MG63 (cell line): ENCODE measurements at regions not wholly inside any gene's neighbourhood (a gene's known extent, or its start where the extent isn't known, plus 50 kb on each side); places are given as distances from the start of the nearest gene placed in this dataset.
"Not testable (repeated sequence)": the region's sequence is repeated elsewhere in the genome, so short reads cannot be mapped to it uniquely, and the experiment has no call there.

ENCODE experiments used
- DNase-seq: peaks from one replicate; pipeline ENCODE4 v3.0.0-alpha.2; 2020
- H3K27me3 ChIP-seq: fragments of 250-450 bp; sonication (Bioruptor Pico); 2 replicates; pipeline ENCODE4 v1.5.1; 2020; ENCODE audit warnings: mild to moderate bottlenecking, moderate library complexity
- H3K36me3 ChIP-seq: fragments of 250-450 bp; sonication (Bioruptor Pico); 2 replicates; pipeline ENCODE4 v1.5.1; 2020; ENCODE audit warnings: mild to moderate bottlenecking, moderate library complexity
- H3K4me3 ChIP-seq: fragments of 250-450 bp; sonication (Bioruptor Pico); 2 replicates; pipeline ENCODE4 v1.5.1; 2020; ENCODE audit warnings: mild to moderate bottlenecking, moderate library complexity
- H3K9me3 ChIP-seq: fragments of 250-450 bp; sonication (Bioruptor Pico); 2 replicates; pipeline ENCODE4 v1.5.1; 2020; ENCODE audit warnings: mild to moderate bottlenecking, moderate library complexity

DNA sequence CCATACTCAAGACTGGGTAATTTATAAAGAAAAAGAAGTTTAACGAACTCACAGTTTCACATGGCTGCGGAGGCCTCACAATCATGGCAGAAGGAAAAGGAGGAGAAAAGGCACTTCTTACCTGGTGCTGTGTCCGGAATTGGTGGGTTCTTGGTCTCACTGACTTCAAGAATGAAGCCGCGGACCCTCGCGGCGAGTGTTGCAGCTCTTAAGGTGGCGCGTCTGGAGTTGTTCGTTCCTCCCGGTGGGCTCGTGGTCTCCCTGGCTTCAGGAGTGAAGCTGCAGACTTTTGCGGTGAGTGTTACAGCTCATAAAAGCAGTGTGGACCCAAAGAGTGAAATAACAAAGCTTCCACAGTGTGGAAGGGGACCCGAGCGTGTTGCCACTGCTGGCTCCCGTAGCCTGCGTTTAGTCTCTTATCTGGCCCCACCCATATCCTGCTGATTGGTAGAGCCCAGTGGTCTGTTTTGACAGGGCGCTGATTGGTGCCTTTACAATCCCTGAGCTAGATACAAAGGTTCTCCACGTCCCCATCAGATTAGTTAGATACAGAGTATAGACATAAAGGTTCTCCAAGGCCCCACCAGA is 846.0 kb downstream of the CDH18 start:
- H3K9me3 ChIP-seq, H3K27me3 ChIP-seq, DNase-seq, H3K36me3 ChIP-seq, H3K4me3 ChIP-seq: not testable (repeated sequence)

GRCh38 chr5:19142713-19143414 is 845.1 kb downstream of the CDH18 start:
- not testable (repeated sequence) for H3K9me3 ChIP-seq, H3K36me3 ChIP-seq, H3K27me3 ChIP-seq, H3K4me3 ChIP-seq, DNase-seq

- Histone ChIP-seq H3K9me3 (no peaks in the 10 kb centered on the region), H3K27me3 (no peaks in the 10 kb centered on the region), H3K4me3 (no peak overlapping the region), H3K36me3 (no peaks in the 10 kb centered on the region)
- no peak for DNase-seq
These were observed 844.1 kb downstream of the CDH18 start for GRCh38 chr5:19143935-19144334.

DNA sequence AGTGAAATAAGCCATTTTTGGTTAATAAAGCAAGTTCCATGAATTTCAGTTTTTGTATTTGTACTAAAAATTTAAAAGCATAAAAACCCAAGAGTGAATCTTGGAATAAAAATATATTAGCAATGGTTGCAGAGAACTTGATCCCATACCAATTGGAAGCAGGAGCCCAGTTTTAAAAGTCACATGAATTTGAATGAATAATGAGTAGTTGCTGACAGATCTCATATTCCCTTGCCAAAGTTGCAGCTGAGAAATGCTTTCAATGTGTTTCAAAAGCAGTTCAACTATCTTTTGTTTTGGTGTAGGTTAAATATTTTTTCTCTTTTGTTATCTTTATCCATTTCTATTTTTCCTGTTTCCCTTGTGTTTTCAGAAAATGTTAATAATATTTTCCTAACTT is 818.6 kb downstream of the CDH18 start:
- Histone ChIP-seq H3K4me3 (no peak overlapping the region), H3K36me3 (no peaks in the 10 kb centered on the region), H3K9me3 (no peaks in the 10 kb centered on the region), H3K27me3 (no peaks in the 10 kb centered on the region)
- DNase-seq: no peak

- Histone ChIP-seq H3K36me3 (no peaks in the 10 kb centered on the region), H3K27me3 (no peaks in the 10 kb centered on the region), H3K9me3 (no peaks in the 10 kb centered on the region), H3K4me3 (no peak overlapping the region)
- no peak for DNase-seq
These were observed 815.0 kb downstream of the CDH18 start for GRCh38 chr5:19172926-19173470.

- DNase-seq: no peak
- no peaks in the 10 kb centered on the region for H3K36me3 ChIP-seq
- no peaks in the 10 kb centered on the region for H3K9me3 ChIP-seq
- no peak overlapping the region for H3K4me3 ChIP-seq
- H3K27me3 ChIP-seq: no peaks in the 10 kb centered on the region
These were observed 812.0 kb downstream of the CDH18 start for GRCh38 chr5:19175776-19176570.

DNA sequence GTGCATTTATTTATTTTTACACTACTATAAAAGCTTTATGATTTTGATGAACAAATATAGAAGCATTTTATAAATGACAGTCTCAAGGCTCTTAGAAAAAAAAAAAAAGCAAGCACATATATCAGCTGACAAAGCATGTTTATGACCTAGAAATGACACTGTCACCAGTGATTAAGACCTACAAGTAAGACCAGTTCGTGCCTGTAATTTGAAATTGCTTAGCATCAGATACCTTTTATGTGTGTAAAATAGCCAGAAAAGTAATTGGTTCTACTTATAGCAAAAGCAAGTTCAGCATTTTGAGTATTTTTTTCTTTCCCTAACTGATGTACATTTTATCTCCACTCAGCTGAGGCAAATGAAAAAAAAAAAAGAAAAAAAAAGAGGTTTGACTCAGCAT is 808.4 kb downstream of the CDH18 start:
- Histone ChIP-seq H3K4me3 (no peak overlapping the region), H3K9me3 (no peaks in the 10 kb centered on the region)
- no peak for DNase-seq

GRCh38 chr5:19189176-19189575 is 798.8 kb downstream of the CDH18 start:
- H3K36me3 ChIP-seq: no peaks in the 10 kb centered on the region
- H3K4me3 ChIP-seq: no peak overlapping the region
- H3K9me3 ChIP-seq: no peaks in the 10 kb centered on the region
- H3K27me3 ChIP-seq: no peaks in the 10 kb centered on the region
- DNase-seq: no peak

More for the DNA sequence above, 808.4 kb downstream of the CDH18 start:
- Histone ChIP-seq H3K27me3 (no peaks in the 10 kb centered on the region), H3K36me3 (no peaks in the 10 kb centered on the region)

DNA sequence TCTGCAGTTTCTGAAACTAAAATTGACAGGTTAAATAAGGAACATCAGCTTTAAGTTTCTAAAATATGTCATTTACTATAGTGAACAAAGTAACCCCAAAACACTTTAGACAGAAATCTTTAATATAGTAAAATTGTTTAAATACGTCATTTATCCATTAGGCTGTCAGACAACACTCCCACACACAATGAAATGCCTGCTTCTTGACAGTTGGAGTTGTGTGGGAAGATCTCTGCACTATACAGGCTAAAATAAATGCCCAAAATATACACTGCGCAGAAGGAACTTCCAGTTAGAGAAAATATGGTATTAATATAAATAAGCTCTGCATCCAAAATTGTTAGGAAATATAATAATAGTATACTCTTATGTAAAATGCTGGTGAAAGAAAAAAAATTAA is 794.4 kb downstream of the CDH18 start:
- Histone ChIP-seq H3K9me3 (no peaks in the 10 kb centered on the region), H3K4me3 (no peak overlapping the region), H3K36me3 (no peaks in the 10 kb centered on the region), H3K27me3 (no peaks in the 10 kb centered on the region)
- DNase-seq: no peak

DNA sequence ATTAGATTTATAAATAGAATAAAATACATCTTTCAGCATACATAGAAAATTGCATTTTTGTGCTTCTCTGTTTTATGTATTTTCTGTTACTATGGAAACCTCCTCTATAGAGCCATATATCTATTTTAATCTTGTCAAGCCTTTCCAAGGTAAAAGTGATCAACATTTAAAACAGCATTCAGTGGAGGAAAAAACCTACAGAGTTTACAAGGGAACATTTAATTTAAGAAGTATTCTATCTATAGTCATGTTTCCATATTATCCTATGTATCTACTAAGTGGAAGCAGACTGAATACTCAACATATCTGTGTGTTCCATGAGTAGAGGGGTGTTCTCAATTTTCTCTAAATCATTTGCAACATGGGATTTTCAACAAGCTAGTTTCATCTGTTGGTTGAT is 791.4 kb downstream of the CDH18 start:
- H3K9me3 ChIP-seq: no peaks in the 10 kb centered on the region
- H3K27me3 ChIP-seq: no peaks in the 10 kb centered on the region
- no peaks in the 10 kb centered on the region for H3K36me3 ChIP-seq
- no peak for DNase-seq
- H3K4me3 ChIP-seq: no peak overlapping the region

DNA sequence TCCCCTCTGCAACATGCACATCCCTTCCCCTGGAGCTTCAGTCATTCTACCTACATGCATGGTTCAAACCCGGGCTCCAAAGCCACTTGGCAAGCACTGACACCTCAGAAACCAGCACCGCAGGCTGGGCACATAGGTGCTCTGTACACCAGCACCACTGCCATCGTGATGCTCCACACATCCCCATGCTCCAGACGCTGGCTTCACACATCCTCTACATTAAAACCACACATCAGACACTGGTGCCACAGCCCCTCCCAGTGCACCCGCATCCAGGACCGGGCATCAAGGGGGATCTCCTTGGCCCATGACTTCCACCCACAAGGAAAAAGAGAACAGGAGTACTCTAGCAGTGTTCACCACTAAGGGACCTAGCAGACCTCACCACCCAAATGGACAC is 787.7 kb downstream of the CDH18 start:
- Histone ChIP-seq H3K27me3 (no peaks in the 10 kb centered on the region), H3K36me3 (no peaks in the 10 kb centered on the region), H3K9me3 (no peaks in the 10 kb centered on the region), H3K4me3 (no peak overlapping the region)
- no peak for DNase-seq

DNA sequence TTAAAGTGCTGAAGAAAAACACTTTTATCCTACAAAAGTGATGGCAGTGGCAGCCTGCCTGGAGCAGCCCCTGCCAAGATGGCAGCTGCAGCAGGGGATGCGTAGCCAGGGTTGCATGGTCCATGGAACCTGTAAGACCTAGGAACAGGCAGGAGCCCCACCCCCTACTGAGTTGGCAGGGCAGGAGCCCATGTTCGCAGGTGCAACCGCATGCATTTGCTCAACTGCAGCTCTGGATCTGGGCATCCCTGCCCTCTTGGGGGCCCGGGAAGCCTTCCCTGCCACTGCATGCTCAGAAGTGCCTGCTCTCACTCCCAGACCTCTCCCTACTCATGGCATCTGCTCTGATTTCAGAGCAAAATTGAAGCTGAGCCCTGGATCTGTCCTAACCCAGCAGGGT is 779.6 kb downstream of the CDH18 start:
- no peaks in the 10 kb centered on the region for H3K27me3 ChIP-seq
- H3K4me3 ChIP-seq: no peak overlapping the region
- no peaks in the 10 kb centered on the region for H3K36me3 ChIP-seq
- no peak for DNase-seq
- no peaks in the 10 kb centered on the region for H3K9me3 ChIP-seq

GRCh38 chr5:19210886-19211285 is 777.1 kb downstream of the CDH18 start:
- no peaks in the 10 kb centered on the region for H3K9me3 ChIP-seq
- H3K27me3 ChIP-seq: no peaks in the 10 kb centered on the region
- H3K4me3 ChIP-seq: no peak overlapping the region
- no peak for DNase-seq
- H3K36me3 ChIP-seq: no peaks in the 10 kb centered on the region

DNA sequence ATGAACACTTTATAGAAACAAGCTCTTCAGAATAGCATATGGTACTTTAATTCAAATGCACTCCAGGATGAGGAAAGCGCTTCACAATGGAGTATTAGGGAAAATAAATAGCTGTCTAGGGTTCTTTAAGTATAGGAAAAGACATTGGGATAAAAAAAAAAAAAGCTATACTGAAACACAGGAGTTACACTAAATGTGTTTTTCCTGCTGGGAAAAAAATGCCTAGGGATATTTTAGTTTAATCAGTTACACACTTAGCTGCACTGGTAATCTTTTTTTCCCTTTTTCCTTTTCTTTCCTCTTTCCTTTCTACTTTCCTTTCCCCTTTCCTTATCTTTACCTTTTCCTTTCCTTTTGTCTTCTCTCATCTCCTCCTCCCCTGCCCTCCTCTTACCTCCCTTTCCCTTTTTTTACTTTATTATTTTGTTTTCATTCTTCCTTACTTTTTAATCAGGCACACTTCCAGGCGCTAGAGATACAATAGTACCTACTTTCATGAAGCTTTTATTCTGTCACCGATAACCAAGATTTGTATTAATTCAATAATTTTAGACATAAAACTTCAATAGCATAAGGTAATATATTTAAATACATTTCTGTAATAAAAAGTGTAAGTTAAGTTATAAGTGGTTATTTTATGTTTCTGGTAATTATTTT is 758.7 kb downstream of the CDH18 start:
- Histone ChIP-seq H3K27me3 (no peaks in the 10 kb centered on the region), H3K36me3 (no peaks in the 10 kb centered on the region), H3K4me3 (no peak overlapping the region), H3K9me3 (no peaks in the 10 kb centered on the region)
- DNase-seq: no peak

- Histone ChIP-seq H3K4me3 (no peak overlapping the region), H3K9me3 (no peaks in the 10 kb centered on the region), H3K27me3 (no peaks in the 10 kb centered on the region), H3K36me3 (no peaks in the 10 kb centered on the region)
- DNase-seq: no peak
These were observed 754.4 kb downstream of the CDH18 start for GRCh38 chr5:19233573-19233972.

DNA sequence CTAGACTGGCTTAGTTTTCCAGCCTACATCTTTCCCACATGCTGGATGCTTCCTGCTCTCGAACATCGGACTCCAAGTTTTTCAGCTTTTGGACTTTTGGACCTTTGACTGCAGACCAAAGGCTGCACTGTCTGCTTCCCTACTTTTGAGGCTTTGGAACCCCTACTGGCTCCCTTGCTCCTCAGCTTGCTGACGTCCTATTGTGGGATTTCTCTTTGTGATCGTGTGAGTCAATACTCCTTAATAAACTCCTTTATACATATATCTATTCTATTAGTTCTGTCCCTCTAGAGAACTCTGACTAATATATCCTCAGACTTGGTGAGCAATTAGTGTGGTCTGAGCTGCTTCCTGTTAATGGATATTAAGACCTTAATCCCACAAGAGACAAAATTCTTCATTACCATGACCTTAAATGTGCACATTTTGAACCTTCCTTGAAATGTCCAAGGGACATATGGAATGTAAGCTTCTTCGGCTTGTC is 752.9 kb downstream of the CDH18 start:
- Histone ChIP-seq H3K36me3 (no peaks in the 10 kb centered on the region), H3K9me3 (no peaks in the 10 kb centered on the region), H3K27me3 (no peaks in the 10 kb centered on the region), H3K4me3 (no peak overlapping the region)
- no peak for DNase-seq

GRCh38 chr5:19240170-19240569 is 747.8 kb downstream of the CDH18 start:
- no peak for DNase-seq
- H3K36me3 ChIP-seq: no peaks in the 10 kb centered on the region
- H3K27me3 ChIP-seq: no peaks in the 10 kb centered on the region

More at GRCh38 chr5:19240170-19240569, 747.8 kb downstream of the CDH18 start:
- H3K4me3 ChIP-seq: no peak overlapping the region
- H3K9me3 ChIP-seq: no peaks in the 10 kb centered on the region
